ENCODE measurements at regions not wholly inside any gene's neighbourhood (a gene's known extent, or its start where the extent isn't known, plus 50 kb on each side); places are given as distances from the start of the nearest gene placed in this dataset.

DNA sequence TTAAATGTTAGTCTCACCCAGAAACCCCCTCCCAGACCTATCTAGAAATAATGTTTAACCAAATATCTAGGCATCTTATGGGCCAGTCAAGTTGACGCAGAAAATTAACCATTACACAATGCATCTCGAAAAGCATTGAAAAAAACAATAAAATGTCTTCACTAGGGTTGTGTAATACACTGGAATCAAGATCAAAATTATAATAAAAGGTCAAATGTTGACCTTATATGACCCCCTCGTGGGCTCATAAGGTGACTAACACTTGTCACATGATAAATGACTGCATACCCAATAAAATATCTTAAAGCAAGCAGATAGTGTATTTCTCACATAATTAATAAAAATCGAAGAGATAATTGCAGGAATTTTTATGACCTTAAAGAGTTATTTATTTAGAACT lies 447.9 kb upstream of the DSEL start:
- TF ChIP-seq POLR2A (IDR thresholded peaks at IDR 0.05; ENCODE audit: low read depth, low read length) (no peak), POU2F2 (IDR thresholded peaks at IDR 0.05; ENCODE audit: low read depth, low read length) (no peak)

All from GM12891 (cell line).